ENCODE measurements at regions not wholly inside any gene's neighbourhood (a gene's known extent, or its start where the extent isn't known, plus 50 kb on each side); places are given as distances from the start of the nearest gene placed in this dataset.

GRCh38 chr5:56330167-56330566, 97.0 kb upstream of the ANKRD55 start:
- DNase-seq (ENCODE audit: extremely low spot score): no peak
- ChIA-PET CTCF (interaction anchor here (1.0 to 2.8 kb wide), 4 partner anchors 9 to 17 kb away, joined by 3 to 15 read pairs (median 7); no protein-coding TSS in a partner anchor), POLR2A (no interaction called here)
- no peak for TF ChIP-seq CTCF (IDR thresholded peaks at IDR 0.05; ENCODE audit: control extremely low read depth, extremely low read depth, low read depth, missing control alignments)

GRCh38 chr5:56329652-56330051, 96.5 kb upstream of the ANKRD55 start:
- no peak for TF ChIP-seq CTCF (IDR thresholded peaks at IDR 0.05; ENCODE audit: control extremely low read depth, extremely low read depth, low read depth, missing control alignments)
- peak; percentile 59 for DNase-seq (ENCODE audit: extremely low spot score)
- CTCF ChIA-PET: interaction anchor here (1.0 to 2.8 kb wide), 5 partner anchors 10 to 18 kb away, joined by 3 to 15 read pairs (median 6); no protein-coding TSS in a partner anchor
- POLR2A ChIA-PET: no interaction called here

DNA sequence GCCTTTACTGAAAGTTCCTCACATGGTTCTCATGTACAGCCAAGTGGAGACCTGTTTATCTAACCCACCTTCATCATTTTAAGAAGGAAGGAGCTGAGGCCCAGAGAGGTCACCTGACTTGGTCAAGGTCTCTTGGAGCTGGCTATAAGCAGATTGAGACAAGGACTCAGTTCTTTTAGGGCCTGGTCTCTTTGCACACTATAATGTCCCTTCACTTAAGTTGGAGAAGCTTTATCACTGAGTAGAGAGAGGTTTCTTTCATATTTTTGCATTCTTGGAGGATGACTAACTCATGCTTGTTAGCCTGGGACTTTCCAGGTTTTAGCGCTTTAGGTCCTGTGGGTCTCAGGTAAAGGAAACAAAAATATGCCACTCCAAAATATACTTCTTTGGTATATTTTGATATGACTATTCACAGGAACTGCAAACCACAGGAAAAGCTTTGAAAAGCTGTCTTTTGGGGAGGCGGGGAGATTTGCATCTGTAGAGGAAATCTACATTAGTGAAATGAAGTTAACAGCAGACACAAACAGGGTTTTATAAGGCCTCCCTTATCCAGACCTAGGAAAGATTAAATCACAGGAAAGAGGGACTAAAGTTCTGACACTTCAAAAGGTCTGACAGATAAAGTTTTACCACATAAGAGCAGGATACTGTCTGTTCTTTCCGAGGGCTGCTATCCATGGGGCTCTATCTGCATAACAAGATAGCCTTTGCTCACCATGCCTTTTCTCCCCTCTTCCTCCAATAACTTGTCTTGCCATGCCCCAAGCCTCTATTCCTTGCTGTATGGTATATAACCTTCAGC, 95.8 kb upstream of the ANKRD55 start:
- peak; percentile 26 for DNase-seq (ENCODE audit: extremely low spot score)
- ChIA-PET POLR2A (no interaction called here), CTCF (interaction anchor here (0.7 to 2.8 kb wide), 7 partner anchors 9 to 391 kb away, joined by 3 to 15 read pairs (median 3); no protein-coding TSS in a partner anchor)

GRCh38 chr5:56327809-56328208, 94.7 kb upstream of the ANKRD55 start:
- TF ChIP-seq CTCF (IDR thresholded peaks at IDR 0.05; ENCODE audit: control extremely low read depth, extremely low read depth, low read depth, missing control alignments): no peak
- CTCF ChIA-PET: interaction anchor here (0.7 to 2.8 kb wide), 4 partner anchors 12 to 390 kb away, joined by 3 to 15 read pairs (median 4); no protein-coding TSS in a partner anchor
- POLR2A ChIA-PET: no interaction called here
- no peak for DNase-seq (ENCODE audit: extremely low spot score)

More for the DNA sequence above, 95.8 kb upstream of the ANKRD55 start:
- no peak for TF ChIP-seq CTCF (IDR thresholded peaks at IDR 0.05; ENCODE audit: control extremely low read depth, extremely low read depth, low read depth, missing control alignments)

DNA sequence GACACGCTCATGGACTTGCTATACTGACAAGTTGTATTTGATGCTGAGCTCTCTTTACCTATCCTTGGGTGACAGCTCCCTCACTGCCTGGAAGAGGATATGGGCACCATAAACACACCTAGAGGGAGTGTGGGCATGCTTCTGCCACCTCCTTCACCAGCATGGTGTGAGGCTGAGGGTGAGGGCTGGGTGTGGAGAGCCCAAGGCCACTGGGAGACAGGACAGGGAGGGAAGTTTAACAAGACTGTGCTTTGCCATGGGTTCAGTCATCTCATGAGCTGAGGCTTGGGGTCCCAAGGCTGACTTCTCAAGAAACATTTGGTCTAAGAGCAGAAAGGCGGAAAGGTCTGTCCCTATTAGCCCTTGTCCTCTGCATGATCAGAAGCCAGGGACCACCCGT, 93.6 kb upstream of the ANKRD55 start:
- ChIA-PET CTCF (interaction anchor here (1.2 to 1.6 kb wide), 2 partner anchors 23 to 56 kb away, joined by 3 to 5 read pairs; no protein-coding TSS in a partner anchor), POLR2A (interaction anchor here (0.5 kb wide), 1 partner anchor 1013 kb away, joined by 3 read pairs; no protein-coding TSS in a partner anchor)
- DNase-seq (ENCODE audit: extremely low spot score): no peak
- TF ChIP-seq CTCF (IDR thresholded peaks at IDR 0.05; ENCODE audit: control extremely low read depth, extremely low read depth, low read depth, missing control alignments): no peak

DNA sequence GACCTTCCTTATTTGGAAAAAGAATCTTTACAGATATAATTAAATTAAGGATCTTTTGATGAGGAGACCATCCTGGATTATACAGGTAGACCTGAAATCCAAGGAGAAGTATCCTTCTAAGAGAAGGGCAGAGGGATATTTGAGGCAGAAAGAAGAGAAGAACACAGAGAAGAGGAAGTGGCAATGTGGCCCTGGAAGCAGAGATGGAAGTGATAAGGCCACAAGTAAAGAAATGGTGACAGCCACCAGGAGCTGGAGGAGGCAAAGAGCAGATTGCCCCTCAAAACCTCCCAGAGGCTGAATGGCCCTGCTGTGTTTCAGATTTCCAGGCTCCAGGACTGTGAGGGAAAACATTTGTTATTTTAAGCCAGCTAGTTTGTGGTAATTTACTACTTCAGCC, 93.0 kb upstream of the ANKRD55 start:
- no peak for TF ChIP-seq CTCF (IDR thresholded peaks at IDR 0.05; ENCODE audit: control extremely low read depth, extremely low read depth, low read depth, missing control alignments)
- ChIA-PET CTCF (interaction anchor here (1.2 kb wide), 1 partner anchor 22 kb away, joined by 3 read pairs; no protein-coding TSS in a partner anchor), POLR2A (no interaction called here)
- no peak for DNase-seq (ENCODE audit: extremely low spot score)

All from GM10248 (cell line).